ENCODE measurements at regions not wholly inside any gene's neighbourhood (a gene's known extent, or its start where the extent isn't known, plus 50 kb on each side); places are given as distances from the start of the nearest gene placed in this dataset.

- DNase-seq = peak in 17 of 51 donors; percentile 4 to 77 (median 27)
These were observed 311.0 kb downstream of the AGTPBP1 start for GRCh38 chr9:85430659-85431338.

GRCh38 chr9:85428230-85428629 lies 313.5 kb downstream of the AGTPBP1 start:
- no peak for DNase-seq

DNA sequence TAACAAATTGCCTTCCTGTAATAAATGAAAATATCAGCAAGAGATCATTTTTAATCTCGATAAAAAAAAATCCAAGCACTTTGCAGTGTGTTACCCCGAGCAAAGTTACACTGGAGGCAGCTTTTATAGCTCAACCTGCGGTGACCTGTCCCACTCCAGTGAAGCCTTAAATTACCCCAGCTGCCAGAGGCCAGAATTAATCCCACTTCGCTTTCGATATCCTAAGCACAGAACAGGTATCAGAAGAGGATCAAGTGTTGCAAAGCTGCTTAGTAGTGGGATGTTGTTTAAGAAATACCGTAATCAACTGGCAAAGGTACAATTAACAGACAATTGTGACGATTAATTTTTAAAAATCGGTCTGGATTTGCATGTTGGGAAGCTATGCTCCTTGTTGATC lies 314.0 kb downstream of the AGTPBP1 start:
- no peak for DNase-seq

- DNase-seq = peak in 37 of 51 donors; percentile 5 to 65 (median 29)
These were observed 316.6 kb downstream of the AGTPBP1 start for GRCh38 chr9:85425153-85425611.

GRCh38 chr9:85423422-85423821 lies 318.3 kb downstream of the AGTPBP1 start:
- DNase-seq = no peak

GRCh38 chr9:85421641-85422040 lies 320.1 kb downstream of the AGTPBP1 start:
- no peak for DNase-seq

GRCh38 chr9:85420750-85421149 lies 321.0 kb downstream of the AGTPBP1 start:
- DNase-seq = no peak

DNA sequence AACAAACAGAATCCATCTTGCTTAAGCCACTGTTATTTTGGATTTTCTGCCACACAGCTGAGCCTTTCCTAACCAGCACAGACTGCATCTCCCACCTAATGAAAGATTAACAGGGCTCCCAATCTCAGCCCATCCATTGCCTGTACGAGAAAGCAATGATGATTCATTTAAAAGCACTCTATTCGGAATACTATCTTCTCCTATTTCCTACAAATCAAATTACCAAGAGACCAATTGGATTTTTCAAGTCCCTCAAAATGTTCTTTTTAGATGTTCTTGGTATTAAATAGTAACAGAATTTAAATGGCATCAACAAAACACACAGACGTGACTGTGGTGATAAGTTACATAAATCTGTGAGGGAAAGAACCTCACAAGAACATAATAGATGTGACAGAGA lies 324.1 kb downstream of the AGTPBP1 start:
- no peak for DNase-seq

- no peak for DNase-seq
These were observed 325.0 kb downstream of the AGTPBP1 start for GRCh38 chr9:85416715-85417114.

GRCh38 chr9:85414390-85414789 lies 327.4 kb downstream of the AGTPBP1 start:
- peak in 1 of 51 donors; percentile 20 for DNase-seq

- no peak for DNase-seq
These were observed 333.3 kb downstream of the AGTPBP1 start for GRCh38 chr9:85408494-85408893.

DNA sequence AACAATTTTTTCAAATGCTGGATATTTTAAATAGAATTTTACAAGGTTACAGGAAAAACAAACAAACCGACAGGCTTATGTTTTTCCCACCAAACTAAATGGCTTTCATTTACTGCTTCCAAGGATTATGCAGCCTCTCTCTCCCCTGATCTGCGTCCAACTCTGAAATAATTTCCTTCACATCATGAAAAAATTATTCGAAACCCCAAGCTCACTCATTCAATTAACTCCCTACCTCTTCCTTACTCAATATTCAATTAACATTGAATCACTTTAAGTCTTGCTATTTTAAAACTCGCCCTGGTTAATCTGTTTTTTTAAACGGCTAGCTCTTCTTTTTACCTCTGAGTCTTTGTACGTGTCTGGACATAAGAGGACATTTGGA lies 336.2 kb downstream of the AGTPBP1 start:
- DNase-seq = no peak

GRCh38 chr9:85404911-85405565 lies 336.7 kb downstream of the AGTPBP1 start:
- no peak for DNase-seq

GRCh38 chr9:85402551-85402950 lies 339.2 kb downstream of the AGTPBP1 start:
- DNase-seq = no peak

DNA sequence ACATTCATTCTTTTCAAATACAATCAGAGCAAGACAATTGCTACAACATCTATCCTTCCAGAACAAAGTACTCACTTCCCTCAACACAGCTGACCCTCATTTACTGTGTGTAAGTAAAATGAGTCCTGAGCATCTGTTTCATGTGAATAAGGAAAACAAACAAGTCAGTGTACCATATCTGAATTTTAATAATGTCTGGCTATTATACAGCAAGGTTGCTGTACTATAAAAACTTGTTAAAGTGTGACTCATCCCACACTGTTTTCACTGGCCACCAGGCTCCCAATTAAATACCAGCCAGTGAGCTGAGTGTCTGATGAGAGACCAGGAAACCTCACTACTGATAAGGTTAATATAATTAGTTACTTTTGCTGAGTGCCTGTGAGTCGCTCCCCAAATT lies 339.8 kb downstream of the AGTPBP1 start:
- no peak for DNase-seq

- no peak for DNase-seq
These were observed 344.7 kb downstream of the AGTPBP1 start for GRCh38 chr9:85397005-85397404.

DNA sequence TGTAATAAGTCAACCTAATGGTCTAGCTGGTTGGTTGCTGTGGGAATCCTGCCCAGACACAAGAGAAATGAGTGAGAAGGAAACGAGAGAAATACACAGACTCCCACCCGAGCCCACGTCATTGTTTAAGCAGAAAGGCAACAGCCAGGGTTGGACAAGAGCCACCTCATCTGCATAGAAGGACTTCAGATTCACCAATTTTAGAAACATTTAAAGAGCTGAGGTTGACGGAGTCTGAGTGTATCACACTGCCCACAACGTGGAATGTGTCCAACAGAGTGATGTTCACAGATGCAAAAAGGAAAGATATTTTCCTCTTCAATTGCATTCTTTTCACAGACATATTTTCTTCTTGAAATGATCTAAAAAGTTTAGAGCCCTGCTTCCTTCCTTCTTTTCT lies 349.5 kb downstream of the AGTPBP1 start:
- DNase-seq = peak in 2 of 51 donors; percentile 6 to 42

DNA sequence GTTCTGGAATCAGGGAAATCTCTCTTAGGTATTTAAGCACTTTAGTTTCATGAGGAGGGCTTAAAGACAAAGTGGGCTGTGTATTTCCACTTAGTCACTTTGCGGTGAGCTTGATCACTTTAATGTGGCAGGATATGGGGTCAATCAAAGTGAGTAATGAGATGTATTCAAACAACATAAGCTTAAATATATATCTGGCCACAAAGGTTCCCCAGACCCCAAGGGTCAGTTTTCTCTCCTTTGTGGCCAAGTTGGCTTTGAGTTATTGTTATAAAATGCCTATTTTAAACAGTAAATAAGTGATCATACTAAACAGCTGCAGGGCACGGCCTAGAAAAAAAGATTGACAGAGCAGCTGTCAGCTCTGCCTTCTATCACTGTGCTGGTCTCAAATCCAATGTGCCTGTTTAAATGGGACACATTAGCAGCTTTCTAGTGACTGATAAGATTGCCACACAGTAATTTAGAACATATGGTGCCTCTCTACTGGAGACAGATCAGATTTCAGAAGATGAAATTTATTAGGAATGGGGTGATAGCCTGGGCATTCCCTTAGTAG lies 363.9 kb downstream of the AGTPBP1 start:
- DNase-seq = no peak

- no peak for DNase-seq
These were observed 373.0 kb downstream of the AGTPBP1 start for GRCh38 chr9:85368781-85369180.

GRCh38 chr9:85359161-85359560 lies 382.6 kb downstream of the AGTPBP1 start:
- no peak for DNase-seq

DNA sequence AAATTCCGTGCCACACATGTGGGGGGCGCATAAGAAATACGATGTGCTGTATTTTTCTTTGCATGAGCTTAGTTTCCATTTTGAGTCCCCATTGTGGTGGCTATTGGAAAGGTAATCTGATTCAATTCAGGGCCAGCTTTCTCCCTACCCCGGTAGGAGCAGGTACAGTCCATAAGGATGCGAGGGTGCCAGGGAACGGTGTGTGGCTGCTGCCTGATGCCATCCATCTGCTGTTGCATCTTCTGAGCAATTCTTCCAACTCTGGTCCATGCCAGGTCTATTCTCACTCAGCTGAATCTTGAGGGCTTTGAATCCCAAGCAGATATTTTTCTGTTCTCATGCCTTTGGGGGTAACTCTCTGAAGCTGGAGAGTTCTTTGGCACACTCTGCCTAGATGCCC lies 392.7 kb downstream of the AGTPBP1 start:
- no peak for DNase-seq

DNA sequence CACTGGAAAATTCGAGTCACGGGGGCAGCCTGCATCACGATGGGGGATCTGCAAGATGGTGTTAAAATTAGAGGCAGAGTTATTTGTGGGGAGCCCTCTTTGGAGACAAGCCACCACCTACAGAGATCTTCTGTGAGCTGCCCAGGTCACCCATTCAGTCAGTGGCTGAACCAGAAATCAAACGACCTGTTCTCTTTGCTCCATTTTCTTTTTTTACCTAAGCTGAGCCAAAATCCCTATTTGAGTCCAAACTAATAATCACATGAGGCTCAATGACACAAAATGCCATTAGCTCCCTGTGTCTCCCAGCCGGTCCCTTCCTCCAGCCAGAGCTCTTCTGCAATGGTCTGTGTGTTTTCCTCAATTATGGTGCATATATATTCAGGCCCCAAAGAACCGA lies 394.2 kb downstream of the AGTPBP1 start:
- no peak for DNase-seq

GRCh38 chr9:85344901-85345300 lies 396.9 kb downstream of the AGTPBP1 start:
- no peak for DNase-seq
